ENCODE measurements at regions not wholly inside any gene's neighbourhood (a gene's known extent, or its start where the extent isn't known, plus 50 kb on each side); places are given as distances from the start of the nearest gene placed in this dataset.

- no peak for TF ChIP-seq CTCF (optimal IDR thresholded peaks at IDR 0.05 in 1 of 3, IDR thresholded peaks at IDR 0.05 in 1 of 3, conservative IDR thresholded peaks at IDR 0.05 in 1 of 3; ENCODE audit: extremely low read depth in 1 of 3, insufficient read depth in 2 of 3, low read length in 3 of 3)
- TF ChIP-seq EZH2 (IDR thresholded peaks at IDR 0.05; ENCODE audit: low read length) = no peak
Measured at GRCh38 chr6:3902871-3903648, 53.9 kb downstream of the FAM50B start.
